H1 (cell line): ENCODE measurements at regions not wholly inside any gene's neighbourhood (a gene's known extent, or its start where the extent isn't known, plus 50 kb on each side); places are given as distances from the start of the nearest gene placed in this dataset.

Source experiments
- CEBPB ChIP-seq: IDR thresholded peaks from 2 replicates; pipeline ENCODE4 v1.6.1; 2012; ENCODE audit warnings: low read depth, low read length
- POLR2A ChIP-seq, 2 experiments: IDR thresholded peaks; 1 replicate in 1 of 2; 2 replicates in 1 of 2; pipeline ENCODE4 v1.6.1; 2011; ENCODE audit warnings: low read depth in 2 of 2, low read length in 2 of 2, mild to moderate bottlenecking in 2 of 2; ENCODE audit errors: control extremely low read depth in 1 of 2

DNA sequence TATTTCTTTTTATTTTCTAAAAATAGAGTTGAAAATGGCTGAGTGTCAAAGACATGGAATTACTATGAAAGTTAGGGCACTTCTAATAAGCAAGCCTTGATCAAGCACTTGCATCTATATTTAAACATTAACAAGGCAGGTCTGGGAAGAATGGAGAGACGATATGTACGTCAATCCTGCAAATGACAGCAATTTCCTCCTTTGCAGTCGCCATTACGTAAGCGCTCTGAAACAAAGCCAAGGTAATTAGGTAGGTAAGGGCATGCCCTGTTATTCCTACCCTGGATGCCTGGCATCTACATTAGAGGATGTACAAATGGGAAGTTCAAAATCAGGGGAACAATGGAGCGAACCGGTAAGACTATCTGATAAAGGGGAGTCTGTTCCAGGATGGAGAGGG, 664.0 kb upstream of the ARGLU1 start:
- TF ChIP-seq POLR2A (IDR thresholded peaks at IDR 0.05; ENCODE audit: control extremely low read depth in 1 of 2, low read depth in 2 of 2, low read length in 2 of 2) (no peak), CEBPB (no peak)
